Stimulated activated CD4-positive, alpha-beta T cell treated with anti-CD3 and anti-CD28 coated beads, Interleukin-1b, Interleukin-23, amount 100 ng/mL, for 24 hours (primary cell): ENCODE measurements at regions not wholly inside any gene's neighbourhood (a gene's known extent, or its start where the extent isn't known, plus 50 kb on each side); places are given as distances from the start of the nearest gene placed in this dataset.

Experiments
- DNase-seq, 4 experiments: peaks; one replicate each; pipeline ENCODE4 v3.0.0-alpha.2; 2020; ENCODE audit warnings: low read depth in 4 of 4, low spot score in 1 of 4

DNA sequence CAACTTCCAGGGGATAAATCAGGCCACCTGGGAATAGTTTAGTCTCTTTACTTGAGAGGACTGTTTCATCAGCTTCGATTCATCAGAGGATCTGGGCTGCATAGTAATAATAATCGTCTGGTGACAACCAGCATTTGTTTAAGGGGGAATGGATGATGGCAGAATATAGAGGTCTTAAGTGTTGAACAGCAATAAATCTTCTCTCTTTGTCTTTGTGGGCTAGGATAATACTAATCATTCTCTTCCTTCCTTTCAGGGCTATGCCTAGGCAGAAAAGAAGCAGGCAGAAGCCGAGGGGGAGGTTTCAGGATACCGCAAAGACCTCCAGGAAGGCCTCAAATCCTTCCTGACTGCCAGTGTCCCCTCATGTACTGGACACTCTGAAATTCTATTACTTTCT lies 150.4 kb upstream of the GAREM1 start:
- DNase-seq = no peak

DNA sequence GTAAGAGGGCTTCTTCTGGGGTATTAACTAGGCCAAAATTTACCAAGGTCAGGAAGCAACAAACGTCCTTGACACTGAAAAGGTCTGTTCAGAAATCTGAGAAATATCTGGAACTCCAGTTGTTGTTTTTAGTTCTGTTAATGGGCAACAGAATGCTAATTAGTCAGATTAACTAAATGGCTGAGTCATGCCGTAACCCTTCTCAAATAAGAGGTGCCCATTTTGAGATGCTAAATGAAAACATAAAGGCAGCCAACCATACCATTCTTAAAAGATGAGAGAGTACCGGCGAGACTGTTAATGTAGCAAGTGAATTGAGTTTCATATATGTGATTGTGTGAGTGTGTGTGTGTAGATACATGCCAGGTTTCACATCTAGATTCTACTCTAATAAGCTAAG lies 147.9 kb upstream of the GAREM1 start:
- no peak for DNase-seq

DNA sequence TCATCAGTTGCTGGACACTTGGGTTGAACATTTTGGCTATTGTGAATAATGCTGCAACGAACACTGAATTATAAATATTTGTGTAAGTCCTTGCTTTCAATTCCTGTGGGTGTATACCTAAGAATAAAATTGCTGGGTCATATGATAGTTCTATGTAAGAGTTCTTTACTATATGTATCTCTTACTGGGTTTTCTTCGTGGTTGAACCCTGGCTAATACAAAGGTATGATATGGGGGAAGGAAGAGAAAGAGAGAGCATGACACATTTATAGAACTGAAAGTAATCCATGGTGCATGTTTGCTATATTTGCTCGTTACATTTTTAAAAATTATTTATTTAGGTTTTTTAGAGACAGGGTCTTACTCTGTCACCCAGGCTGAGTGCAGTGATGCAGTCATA lies 143.1 kb upstream of the GAREM1 start:
- DNase-seq = no peak

DNA sequence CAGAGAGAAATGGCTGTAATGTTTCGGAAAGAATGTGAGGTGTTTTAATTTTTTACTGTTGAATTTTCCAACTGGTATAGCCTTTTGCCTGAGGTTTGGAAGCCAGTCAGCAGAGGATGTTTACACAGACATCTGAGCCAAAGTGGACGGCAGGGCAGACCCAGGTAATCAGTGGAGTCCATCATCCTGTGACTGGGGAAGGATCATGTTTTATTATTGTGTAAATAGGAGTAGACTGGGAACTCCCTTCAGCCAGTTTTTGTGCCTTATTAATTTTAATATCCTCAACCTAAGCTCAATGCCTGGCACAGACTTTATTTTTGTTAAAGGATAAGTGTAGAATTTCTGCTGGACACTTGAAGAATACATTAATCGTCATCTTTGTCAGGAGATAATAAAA lies 142.0 kb upstream of the GAREM1 start:
- no peak for DNase-seq

DNA sequence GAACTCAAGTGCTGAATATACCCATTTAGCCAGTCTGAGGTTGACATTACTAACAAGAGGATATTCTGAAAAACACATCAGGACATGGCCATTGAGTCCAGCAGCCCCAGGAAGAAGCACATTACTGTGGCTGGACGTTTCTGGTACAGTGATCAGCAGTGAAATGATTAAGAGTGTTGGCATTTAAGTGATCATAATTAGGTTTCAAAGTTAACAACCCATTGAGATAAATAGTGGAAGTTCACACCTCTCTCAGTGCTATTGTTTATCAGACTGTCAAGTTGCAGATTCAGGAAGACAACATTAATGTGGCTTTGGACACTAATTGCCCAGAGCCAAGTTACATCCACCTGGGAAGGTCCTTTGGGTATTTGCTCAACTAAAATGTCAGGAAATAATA lies 139.5 kb upstream of the GAREM1 start:
- DNase-seq = no peak

DNA sequence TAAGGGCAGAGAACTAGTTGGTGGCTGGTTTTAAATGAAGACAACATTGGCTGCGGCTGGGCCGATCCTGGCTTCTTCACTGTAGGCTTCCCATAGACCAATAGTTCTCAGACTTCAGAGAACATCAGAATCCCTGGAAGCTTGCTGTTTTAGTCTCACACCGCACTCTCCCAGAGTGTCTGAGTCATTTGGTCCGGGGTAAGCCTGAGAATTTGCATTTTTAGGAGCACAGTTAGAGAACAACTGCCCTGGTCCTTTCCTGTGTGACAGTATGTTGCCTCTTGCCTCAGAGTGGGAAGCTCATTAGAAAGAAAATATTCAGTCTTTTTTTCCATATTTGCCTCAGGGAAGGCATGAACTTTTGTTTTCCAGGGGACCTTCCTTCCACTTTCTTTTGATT lies 137.1 kb upstream of the GAREM1 start:
- DNase-seq = no peak

DNA sequence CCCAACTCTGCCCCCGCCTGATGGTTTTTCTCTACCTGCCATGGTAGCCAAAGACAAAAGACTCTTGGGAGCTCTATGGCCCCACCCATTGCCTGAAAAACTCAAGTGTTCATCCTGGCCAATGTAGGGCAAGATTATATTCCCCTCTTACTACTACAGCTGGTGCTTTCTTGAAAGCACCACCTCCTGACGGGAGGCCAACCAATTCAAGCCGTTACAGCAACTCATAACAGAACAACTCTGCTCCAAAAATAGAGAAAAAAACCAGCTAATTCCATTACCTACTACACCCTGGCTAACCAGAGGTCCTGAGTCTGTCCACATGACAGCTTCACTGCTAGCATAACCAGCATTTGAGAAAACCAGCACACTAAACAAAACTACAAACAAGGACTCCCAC lies 127.5 kb upstream of the GAREM1 start:
- no peak for DNase-seq

DNA sequence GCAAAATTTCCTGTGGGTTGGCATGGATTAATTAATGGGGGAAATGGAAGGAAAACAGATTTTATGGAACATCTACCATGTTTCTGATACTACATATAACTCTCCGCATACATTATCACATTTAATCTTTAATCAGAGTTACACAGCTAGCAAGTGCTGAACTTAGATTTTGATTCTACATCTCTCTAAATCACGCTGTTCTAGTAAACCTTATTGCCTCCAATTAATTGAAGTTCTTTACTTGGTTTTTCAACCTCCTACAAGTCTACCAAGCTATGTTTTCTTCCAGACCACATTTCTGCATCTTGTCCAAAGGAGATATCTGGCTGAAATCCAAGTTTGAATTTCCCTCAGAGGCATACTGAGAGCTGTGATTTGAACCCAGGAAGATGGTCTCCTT lies 125.8 kb upstream of the GAREM1 start:
- DNase-seq = no peak

DNA sequence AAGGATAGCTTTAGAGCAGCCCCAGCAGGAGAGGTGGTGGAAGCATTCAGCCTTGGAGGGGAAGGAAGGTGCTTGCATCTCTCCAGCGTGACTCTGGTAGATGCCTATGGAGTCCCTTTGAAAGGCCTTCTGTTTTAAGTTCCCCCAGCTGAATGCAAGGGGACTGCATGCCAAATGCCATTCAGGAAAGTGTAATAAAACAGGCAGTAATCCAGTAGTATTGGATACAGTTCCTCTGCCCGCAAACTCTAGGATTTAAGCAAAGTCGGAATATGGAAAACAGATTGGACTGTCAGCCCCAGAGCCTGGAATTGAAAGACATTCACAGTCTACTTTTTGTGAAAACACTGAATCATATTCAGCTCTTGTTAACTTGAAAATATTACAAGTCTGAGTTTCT lies 125.2 kb upstream of the GAREM1 start:
- no peak for DNase-seq

DNA sequence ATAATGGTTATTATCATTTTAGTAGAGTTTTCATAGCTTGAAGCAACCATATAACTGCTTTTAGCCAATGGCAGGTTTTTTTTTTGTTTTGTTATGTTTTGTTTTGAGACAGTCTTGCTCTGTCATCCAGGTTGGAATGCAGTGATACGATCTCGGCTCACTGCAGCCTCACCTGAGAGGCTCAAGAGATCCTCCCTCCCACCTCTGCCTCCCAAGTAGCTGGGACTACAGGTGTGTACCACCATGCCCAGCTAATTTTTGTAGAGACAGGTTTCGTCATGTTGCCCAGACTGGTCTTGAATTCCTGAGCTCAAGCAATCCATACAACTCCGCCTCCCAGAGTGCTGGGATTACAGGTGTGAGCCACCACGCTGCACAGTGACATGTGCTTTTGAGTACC lies 117.5 kb upstream of the GAREM1 start:
- no peak for DNase-seq

DNA sequence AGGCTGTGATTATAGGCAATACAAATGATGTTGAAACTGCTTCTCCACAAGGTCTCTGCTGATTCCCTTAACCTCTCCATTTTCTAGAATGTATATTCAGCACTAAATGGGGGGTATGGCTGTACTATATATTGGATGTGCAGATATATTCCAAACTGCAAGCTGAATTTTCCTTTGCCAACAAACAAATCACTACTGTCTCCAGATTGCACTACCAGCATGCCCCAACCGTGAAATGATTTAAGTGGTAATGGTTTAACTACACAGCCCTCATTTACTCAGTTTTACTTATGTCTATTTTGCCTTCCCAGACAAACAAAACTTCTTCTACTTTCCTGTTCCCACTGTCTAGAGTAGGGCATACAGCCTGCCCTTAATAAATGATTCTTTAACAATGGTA lies 112.7 kb upstream of the GAREM1 start:
- DNase-seq = no peak

DNA sequence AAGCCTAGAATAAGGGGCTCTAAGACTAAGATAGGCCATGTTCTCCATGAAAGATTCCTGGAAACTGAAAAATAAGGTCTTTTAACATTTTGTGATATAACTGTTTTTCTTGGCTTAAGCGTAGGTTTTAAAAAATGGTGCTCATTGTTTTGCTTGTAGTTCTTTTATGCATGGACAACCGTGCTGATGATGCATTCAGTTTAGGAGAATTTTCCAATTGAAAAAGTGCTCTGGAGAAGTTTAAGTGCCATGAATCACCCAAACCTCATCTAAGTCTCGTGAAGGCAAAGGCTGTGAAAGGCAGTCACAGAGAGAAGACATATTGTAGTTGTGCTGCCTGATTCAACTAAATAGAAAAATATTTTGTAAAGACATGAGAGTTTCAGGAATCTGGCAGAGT lies 111.8 kb upstream of the GAREM1 start:
- no peak for DNase-seq

DNA sequence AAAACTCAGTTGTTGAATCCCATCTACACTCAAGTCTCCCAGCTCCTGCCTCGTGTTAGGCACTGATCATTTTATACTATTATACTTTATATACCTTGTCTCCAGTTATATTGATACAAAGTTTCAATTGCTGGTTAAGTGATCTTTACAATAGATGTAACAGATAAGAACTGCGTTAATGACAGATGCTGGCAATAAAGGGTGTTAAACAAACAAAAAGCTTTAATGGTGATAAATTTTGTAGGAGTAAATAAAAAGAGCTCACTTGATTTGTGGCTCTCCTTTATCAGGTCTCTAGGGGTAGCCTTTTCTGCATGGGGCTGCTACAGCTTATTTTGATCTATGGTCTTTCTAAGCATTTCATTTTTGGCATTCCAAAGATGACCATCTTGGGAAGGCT lies 106.9 kb upstream of the GAREM1 start:
- DNase-seq = no peak

DNA sequence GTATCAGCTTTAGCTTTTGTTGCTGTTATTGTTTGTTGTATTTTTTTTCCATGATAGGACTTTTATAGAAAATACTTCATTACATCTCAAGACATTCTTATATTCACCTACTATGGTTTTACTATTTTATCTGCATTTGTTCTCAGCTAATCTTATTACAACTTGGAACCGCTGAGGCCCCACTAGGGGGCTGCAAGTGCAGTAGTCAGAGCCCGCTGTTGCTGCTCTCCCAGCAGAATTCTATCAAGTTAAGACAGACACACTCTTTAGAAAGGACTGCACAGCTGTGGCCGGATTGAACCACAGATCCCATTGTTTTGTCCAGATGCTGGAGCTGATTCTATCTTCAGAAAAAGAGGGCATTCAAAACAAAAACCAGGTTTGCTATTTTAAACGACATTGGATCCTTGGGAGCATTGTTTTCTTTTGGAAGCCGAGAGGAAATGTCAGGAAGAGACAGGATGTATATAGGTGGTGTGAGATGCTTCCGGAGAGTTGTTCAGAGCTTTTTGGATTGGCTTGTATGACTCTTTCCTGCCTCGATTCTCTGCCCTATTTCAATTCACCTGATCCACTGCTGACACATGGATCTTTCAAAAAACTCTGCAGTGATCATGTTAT lies 105.7 kb upstream of the GAREM1 start:
- DNase-seq = no peak

DNA sequence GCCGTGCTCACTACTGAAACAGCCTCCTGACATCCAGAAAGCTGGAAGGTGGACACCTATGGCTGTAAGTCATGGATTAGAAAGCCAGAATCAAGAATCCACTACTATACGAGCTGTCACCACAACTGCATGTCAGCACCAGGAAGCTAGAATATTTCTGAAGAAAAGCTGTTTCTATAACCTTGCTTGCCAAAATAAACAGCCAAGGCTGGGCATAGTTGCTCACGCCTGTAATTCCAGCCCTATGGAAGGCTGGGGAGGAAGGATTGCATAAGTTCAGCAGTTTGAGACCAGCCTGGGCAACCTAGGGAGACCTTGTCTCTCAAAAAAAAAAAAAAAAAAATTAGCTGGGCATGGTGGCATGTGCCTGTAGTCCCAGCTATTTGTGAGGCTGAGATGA lies 96.3 kb upstream of the GAREM1 start:
- DNase-seq = no peak

DNA sequence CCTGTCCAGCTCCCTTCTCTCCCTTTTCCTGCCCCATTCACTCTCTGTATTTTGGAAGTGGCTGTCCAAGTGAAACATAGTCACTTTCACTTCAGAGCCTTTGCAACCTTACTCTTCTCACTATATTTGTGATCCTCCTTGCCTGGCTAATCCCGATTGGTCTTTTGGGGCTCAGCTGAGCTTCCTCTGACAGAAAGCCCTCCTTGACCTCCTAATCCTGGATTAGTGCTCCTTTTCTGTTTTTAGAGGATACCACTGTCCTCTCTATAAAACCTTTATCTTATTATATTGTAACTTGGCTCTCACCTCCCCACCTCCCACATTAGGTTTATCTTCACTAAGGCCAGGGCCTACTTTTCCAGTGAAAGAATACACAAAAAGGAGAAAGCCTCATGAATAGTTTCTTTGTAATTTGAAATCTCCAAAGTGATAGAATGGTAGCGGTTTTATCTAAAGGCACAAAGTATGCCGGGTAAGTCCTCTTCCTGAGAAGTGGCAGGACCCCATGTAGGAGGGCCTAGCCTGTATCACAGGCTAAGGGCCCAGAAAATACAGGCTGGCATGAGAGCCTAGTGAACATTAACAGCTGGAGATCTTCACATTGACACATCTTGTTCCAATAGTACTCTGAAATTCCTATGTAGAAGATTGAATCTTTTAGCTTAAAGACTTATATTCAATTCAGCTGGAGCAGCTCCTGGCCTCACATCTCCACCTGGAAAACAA lies 83.1 kb upstream of the GAREM1 start:
- no peak for DNase-seq

DNA sequence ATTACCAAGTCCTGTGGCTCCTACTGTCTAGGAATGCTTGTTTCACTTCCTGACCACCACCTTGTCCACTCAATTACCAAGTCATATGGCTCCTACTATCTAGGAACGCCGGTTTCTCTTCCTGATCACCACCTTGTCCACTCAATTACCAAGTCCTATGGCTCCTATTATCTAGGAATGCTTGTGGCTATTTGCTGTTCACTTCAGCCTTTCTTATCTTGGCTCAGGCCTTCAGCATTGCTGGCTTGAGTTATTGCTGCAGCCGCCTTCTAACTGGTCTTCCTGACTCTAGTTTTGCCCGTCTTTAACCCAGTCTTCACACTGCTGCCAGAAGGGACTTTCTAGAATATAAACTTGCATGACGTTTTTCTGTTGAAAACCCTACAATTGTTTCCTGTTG lies 82.5 kb upstream of the GAREM1 start:
- no peak for DNase-seq

DNA sequence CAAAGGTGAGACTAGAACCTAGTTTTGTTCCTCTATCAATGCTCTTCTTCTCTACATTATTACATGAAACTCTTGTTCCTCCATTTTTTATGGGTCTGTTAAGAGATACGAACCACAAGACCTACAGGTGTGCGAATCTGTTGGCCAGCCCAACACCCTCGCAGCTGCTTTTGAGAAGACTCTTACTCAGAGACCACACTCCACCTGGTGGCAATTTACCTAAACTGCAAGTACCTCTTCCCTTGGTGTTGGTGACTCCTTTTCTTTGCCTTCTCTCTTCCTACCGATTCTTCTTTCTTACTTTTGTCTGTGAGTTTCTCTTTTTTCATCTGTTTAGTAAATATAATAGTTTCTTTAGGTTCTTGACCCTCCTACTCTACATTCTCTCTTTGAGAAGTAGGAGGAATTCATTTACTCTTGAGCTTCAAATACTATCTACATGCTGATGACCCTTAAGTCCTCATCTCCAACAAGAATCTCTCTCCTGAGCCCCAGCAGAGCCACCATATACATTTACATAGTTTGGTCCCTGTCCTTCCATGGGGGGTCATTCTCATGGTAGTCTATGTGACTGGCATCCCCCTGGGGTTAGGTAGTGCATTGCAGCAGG lies 81.8 kb upstream of the GAREM1 start:
- DNase-seq = peak; percentile 21 to 40 (median 32)

DNA sequence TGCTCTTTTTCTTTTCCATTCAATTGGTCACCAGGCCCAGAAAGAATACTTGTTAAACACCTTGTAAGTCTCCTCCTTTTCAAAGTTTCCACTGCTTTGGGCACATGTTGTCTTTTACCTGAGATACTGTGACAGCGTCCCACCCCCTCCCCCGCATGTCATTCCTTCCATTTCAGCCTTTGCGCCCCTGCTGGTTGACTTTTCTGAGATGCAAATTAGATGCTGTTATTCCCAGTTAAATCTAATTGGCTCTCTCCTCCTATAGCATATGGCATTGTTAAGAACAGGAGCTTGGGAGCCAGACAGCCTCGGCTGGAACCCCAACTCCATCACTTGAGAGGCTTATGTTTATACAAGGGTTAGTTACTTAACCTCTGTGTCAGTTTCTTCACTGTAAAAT lies 80.3 kb upstream of the GAREM1 start:
- no peak for DNase-seq

DNA sequence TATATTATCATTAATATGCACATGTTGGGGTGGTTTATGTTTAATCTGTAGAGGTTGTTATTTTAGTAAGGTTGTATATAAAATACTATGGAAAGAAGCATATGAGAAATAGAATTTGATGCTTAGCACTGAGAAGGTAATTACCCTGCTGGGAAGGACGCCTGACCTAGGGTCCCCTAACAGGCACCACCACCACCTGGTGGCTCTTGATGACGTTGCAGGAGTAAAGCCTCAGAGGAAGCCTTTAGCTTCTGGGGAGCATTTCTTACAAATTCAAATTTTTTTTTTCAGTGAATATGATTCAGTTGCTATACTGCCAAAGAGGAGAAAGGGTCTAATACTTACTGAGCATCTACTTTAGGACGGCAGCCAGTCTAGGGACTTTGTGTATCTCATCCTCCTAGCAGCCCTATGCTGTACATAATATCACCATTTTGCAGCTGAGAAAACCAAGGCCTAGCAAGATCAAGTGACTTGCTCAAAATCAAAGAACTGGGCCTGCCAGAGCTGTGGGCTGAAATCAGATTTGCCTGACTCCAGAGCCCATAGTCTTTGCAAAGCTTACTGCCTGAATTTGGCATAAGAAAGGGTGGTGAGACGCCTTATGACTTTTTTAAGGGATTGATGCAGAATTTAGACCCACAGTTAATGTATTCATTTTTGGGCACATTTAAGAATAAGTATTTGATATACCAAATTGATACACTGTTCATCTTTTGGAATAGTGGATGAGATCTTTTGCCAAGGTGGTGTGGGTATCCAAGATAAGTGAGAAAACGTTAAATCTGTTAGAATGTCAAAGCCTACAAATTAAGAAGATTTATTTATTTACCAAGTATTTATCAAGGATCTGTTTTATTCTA lies 78.8 kb upstream of the GAREM1 start:
- DNase-seq = peak in 2 of 4 experiments; percentile 5 to 12

DNA sequence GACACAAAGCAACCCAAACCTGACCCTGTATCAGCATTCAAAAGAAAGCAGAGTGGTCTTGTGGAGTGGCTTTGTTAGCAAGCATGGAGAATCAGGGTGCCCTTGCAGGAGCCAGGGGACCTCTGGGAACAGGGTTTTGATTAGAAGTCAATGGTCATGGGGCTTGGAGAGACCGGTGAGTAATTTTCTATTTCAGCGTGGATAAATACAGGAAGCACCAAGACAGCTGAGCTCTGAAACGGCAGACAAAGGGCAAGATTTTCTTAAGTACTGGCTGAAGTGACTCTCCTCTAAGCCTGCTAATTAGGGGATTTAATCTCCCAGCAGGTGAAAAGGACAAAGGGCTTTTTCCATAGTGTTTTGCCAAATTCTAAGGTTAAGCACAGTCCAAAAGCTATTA lies 78.0 kb upstream of the GAREM1 start:
- no peak for DNase-seq

DNA sequence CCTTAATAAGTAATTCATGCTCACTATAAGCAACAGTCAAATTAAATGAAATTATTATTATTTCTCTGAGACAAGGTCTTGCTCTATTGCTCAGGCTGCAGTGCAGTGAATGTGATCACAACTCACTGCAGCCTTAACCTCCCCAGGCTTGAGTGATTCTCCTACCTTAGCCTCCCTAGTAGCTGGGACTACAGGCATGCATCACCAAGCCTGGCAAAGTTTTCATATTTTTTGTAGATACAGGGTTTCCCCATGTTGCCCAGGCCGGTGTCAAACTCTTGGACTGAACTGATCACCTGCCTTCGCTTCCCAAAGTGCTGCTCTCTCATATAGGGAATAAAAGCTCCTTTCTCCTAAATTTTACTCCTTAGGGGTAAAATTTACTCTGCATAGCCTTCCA lies 74.9 kb upstream of the GAREM1 start:
- DNase-seq = no peak
